ENCODE measurements at regions not wholly inside any gene's neighbourhood (a gene's known extent, or its start where the extent isn't known, plus 50 kb on each side); places are given as distances from the start of the nearest gene placed in this dataset.

GRCh38 chr21:36532769-36533467 lies 53.0 kb upstream of the CLDN14 start:
- DNase-seq (ENCODE audit: low spot score in 2 of 2): no peak
- no peak overlapping the region for H3K4me3 ChIP-seq
- in situ Hi-C loops (cut with MboI; ENCODE audit: low sequenced_read_pairs): no loop called here
- H3K36me3 ChIP-seq (replicated peaks): no peaks in the 10 kb centered on the region
- H3K4me1 ChIP-seq: no peaks in the 10 kb centered on the region
- no peaks in the 10 kb centered on the region for H3K9me3 ChIP-seq
- H3K27me3 ChIP-seq (ENCODE audit: low read depth): no peaks in the 10 kb centered on the region

- Histone ChIP-seq H3K9me3 (no peaks in the 10 kb centered on the region), H3K27me3 (ENCODE audit: low read depth) (no peaks in the 10 kb centered on the region), H3K4me1 (no peaks in the 10 kb centered on the region), H3K36me3 (replicated peaks) (no peaks in the 10 kb centered on the region), H3K4me3 (no peak overlapping the region)
- in situ Hi-C loops (cut with MboI; ENCODE audit: low sequenced_read_pairs): no loop called here
- DNase-seq (ENCODE audit: low spot score in 2 of 2): no peak
Measured at GRCh38 chr21:36533468-36533848, 53.5 kb upstream of the CLDN14 start.

- Histone ChIP-seq H3K4me1 (no peaks in the 10 kb centered on the region), H3K9me3 (no peaks in the 10 kb centered on the region), H3K36me3 (replicated peaks) (no peaks in the 10 kb centered on the region), H3K27me3 (ENCODE audit: low read depth) (no peaks in the 10 kb centered on the region), H3K4me3 (no peak overlapping the region)
- in situ Hi-C loops (cut with MboI; ENCODE audit: low sequenced_read_pairs): no loop called here
- no peak for DNase-seq (ENCODE audit: low spot score in 2 of 2)
Measured at GRCh38 chr21:36534656-36535055, 54.7 kb upstream of the CLDN14 start.

GRCh38 chr21:36535618-36536241 lies 55.8 kb upstream of the CLDN14 start:
- H3K9me3 ChIP-seq: no peaks in the 10 kb centered on the region
- H3K36me3 ChIP-seq (replicated peaks): no peaks in the 10 kb centered on the region
- H3K4me1 ChIP-seq: no peaks in the 10 kb centered on the region
- DNase-seq (ENCODE audit: low spot score in 2 of 2): no peak
- no peaks in the 10 kb centered on the region for H3K27me3 ChIP-seq (ENCODE audit: low read depth)
- in situ Hi-C loops (cut with MboI; ENCODE audit: low sequenced_read_pairs): no loop called here
- no peak overlapping the region for H3K4me3 ChIP-seq

- Histone ChIP-seq H3K4me1 (no peaks in the 10 kb centered on the region), H3K36me3 (replicated peaks) (no peaks in the 10 kb centered on the region), H3K9me3 (no peaks in the 10 kb centered on the region), H3K4me3 (no peak overlapping the region), H3K27me3 (ENCODE audit: low read depth) (no peaks in the 10 kb centered on the region; the same call in 1 of the 2 replicates)
- DNase-seq (ENCODE audit: low spot score in 2 of 2): no peak
- in situ Hi-C loops (cut with MboI; ENCODE audit: low sequenced_read_pairs): no loop called here
Measured at GRCh38 chr21:36538761-36539160, 58.8 kb upstream of the CLDN14 start.

- Histone ChIP-seq H3K4me1 (no peaks in the 10 kb centered on the region), H3K27me3 (ENCODE audit: low read depth) (no peaks in the 10 kb centered on the region; the same call in 1 of the 2 replicates), H3K4me3 (no peak overlapping the region), H3K36me3 (replicated peaks) (no peaks in the 10 kb centered on the region), H3K9me3 (no peaks in the 10 kb centered on the region)
- in situ Hi-C loops (cut with MboI; ENCODE audit: low sequenced_read_pairs): no loop called here
- no peak for DNase-seq (ENCODE audit: low spot score in 2 of 2)
Measured at GRCh38 chr21:36539434-36540150, 59.7 kb upstream of the CLDN14 start.

- no peak for DNase-seq (ENCODE audit: low spot score in 2 of 2)
- no peaks in the 10 kb centered on the region for H3K9me3 ChIP-seq
- no peak overlapping the region for H3K4me3 ChIP-seq
- no peaks in the 10 kb centered on the region for H3K4me1 ChIP-seq
- H3K27me3 ChIP-seq (ENCODE audit: low read depth): peaks cover 4% of the 10 kb centered on the region
- H3K36me3 ChIP-seq (replicated peaks): no peaks in the 10 kb centered on the region
- in situ Hi-C loops (cut with MboI; ENCODE audit: low sequenced_read_pairs): no loop called here
Measured at GRCh38 chr21:36540700-36541099, 60.8 kb upstream of the CLDN14 start.

- peaks cover 6% of the 10 kb centered on the region for H3K27me3 ChIP-seq (ENCODE audit: low read depth)
- DNase-seq (ENCODE audit: low spot score in 2 of 2): no peak
- in situ Hi-C loops (cut with MboI; ENCODE audit: low sequenced_read_pairs): no loop called here
- no peaks in the 10 kb centered on the region for H3K4me1 ChIP-seq
- no peak overlapping the region for H3K4me3 ChIP-seq
- no peaks in the 10 kb centered on the region for H3K9me3 ChIP-seq
- H3K36me3 ChIP-seq (replicated peaks): no peaks in the 10 kb centered on the region
Measured at GRCh38 chr21:36541721-36542139, 61.8 kb upstream of the CLDN14 start.

- in situ Hi-C loops (cut with MboI; ENCODE audit: low sequenced_read_pairs): no loop called here
- no peak for DNase-seq (ENCODE audit: low spot score in 2 of 2)
- no peak overlapping the region for H3K4me3 ChIP-seq
- H3K9me3 ChIP-seq: no peaks in the 10 kb centered on the region
- H3K27me3 ChIP-seq (ENCODE audit: low read depth): peaks cover 12% of the 10 kb centered on the region
- H3K4me1 ChIP-seq: no peaks in the 10 kb centered on the region
- no peaks in the 10 kb centered on the region for H3K36me3 ChIP-seq (replicated peaks)
Measured at GRCh38 chr21:36542312-36543101, 62.6 kb upstream of the CLDN14 start.

- no peak overlapping the region for H3K4me3 ChIP-seq
- H3K36me3 ChIP-seq (replicated peaks): no peaks in the 10 kb centered on the region
- H3K4me1 ChIP-seq: no peaks in the 10 kb centered on the region
- no peaks in the 10 kb centered on the region for H3K9me3 ChIP-seq
- in situ Hi-C loops (cut with MboI; ENCODE audit: low sequenced_read_pairs): no loop called here
- no peak for DNase-seq (ENCODE audit: low spot score in 2 of 2)
- H3K27me3 ChIP-seq (ENCODE audit: low read depth): peaks cover 12% of the 10 kb centered on the region
Measured at GRCh38 chr21:36543924-36544323, 64.0 kb upstream of the CLDN14 start.

GRCh38 chr21:36544545-36544944 lies 64.6 kb upstream of the CLDN14 start:
- DNase-seq (ENCODE audit: low spot score in 2 of 2): no peak
- no peaks in the 10 kb centered on the region for H3K4me1 ChIP-seq
- in situ Hi-C loops (cut with MboI; ENCODE audit: low sequenced_read_pairs): no loop called here
- H3K9me3 ChIP-seq: no peaks in the 10 kb centered on the region
- no peak overlapping the region for H3K4me3 ChIP-seq
- peaks cover 12% of the 10 kb centered on the region for H3K27me3 ChIP-seq (ENCODE audit: low read depth)
- H3K36me3 ChIP-seq (replicated peaks): no peaks in the 10 kb centered on the region

GRCh38 chr21:36545776-36546511 lies 66.0 kb upstream of the CLDN14 start:
- Histone ChIP-seq H3K4me3 (no peak overlapping the region), H3K27me3 (ENCODE audit: low read depth) (peaks cover 12% of the 10 kb centered on the region), H3K36me3 (replicated peaks) (no peaks in the 10 kb centered on the region), H3K9me3 (no peaks in the 10 kb centered on the region), H3K4me1 (no peaks in the 10 kb centered on the region)
- in situ Hi-C loops (cut with MboI; ENCODE audit: low sequenced_read_pairs): no loop called here
- no peak for DNase-seq (ENCODE audit: low spot score in 2 of 2)

GRCh38 chr21:36547464-36547863 lies 67.5 kb upstream of the CLDN14 start:
- in situ Hi-C loops (cut with MboI; ENCODE audit: low sequenced_read_pairs): no loop called here

More at GRCh38 chr21:36547464-36547863, 67.5 kb upstream of the CLDN14 start:
- no peak for DNase-seq (ENCODE audit: low spot score in 2 of 2)
- Histone ChIP-seq H3K4me1 (no peaks in the 10 kb centered on the region), H3K27me3 (ENCODE audit: low read depth) (peaks cover 12% of the 10 kb centered on the region), H3K9me3 (no peaks in the 10 kb centered on the region), H3K4me3 (no peak overlapping the region), H3K36me3 (replicated peaks) (no peaks in the 10 kb centered on the region)
